Right cardiac atrium (tissue), 5 donors: ENCODE measurements at regions not wholly inside any gene's neighbourhood (a gene's known extent, or its start where the extent isn't known, plus 50 kb on each side); places are given as distances from the start of the nearest gene placed in this dataset.
A peak's percentile ranks its signal among the peaks of the same experiment; 100 is the strongest.

Source experiments
- ATAC-seq, 2 donors: fragments of 200-7000 bp; cut with Tn5 transposase; one replicate each; pipeline versions ENCODE4 v1.8.0 to v1.9.1; 2020; ENCODE audit warnings: moderate library complexity in 2 of 2, mild to moderate bottlenecking in 1 of 2
- DNase-seq, 3 donors: peaks; one replicate each; pipeline ENCODE4 v3.0.0-alpha.2; 2020
- H3K27ac ChIP-seq: one replicate; pipeline ENCODE4 v1.5.1; 2013; ENCODE audit warnings: mild to moderate bottlenecking, low read length, control low read depth, moderate library complexity
- H3K27me3 ChIP-seq: one replicate; pipeline ENCODE4 v1.6.1; 2013; ENCODE audit not compliant: control insufficient read depth, insufficient read depth
- H3K4me1 ChIP-seq: one replicate; pipeline ENCODE4 v1.6.1; 2013; ENCODE audit warnings: low read length; ENCODE audit not compliant: control insufficient read depth, insufficient read depth
- H3K4me3 ChIP-seq: one replicate; pipeline ENCODE4 v1.5.1; 2013; ENCODE audit warnings: low read length, control low read depth
- H3K9me3 ChIP-seq: one replicate; pipeline ENCODE4 v1.6.1; 2013; ENCODE audit warnings: low read length; ENCODE audit not compliant: control insufficient read depth
- WGBS: extraction: QIAGEN DNeasy Blood & Tissue Kit; methylation state at CpG from one replicate; pipeline ENCODE4 v1.1.7; 2013; 5-methylcytosine and 5-hydroxymethylcytosine counted together
- intact Hi-C, 4 donors: fragments of 100-400 bp; cut with DNase I; formaldehyde crosslinking; loops; one replicate each; pipeline versions ENCODE4 v1.11.0 to v1.14.0; 2022 to 2023
- donor health status: healthy with polysubstance abuse.
- donor health status: DM: no; HTN: yes; CAD: no.
- donor health status: DM: no; HTN: no; CAD: no.
- donor health status: DM: no; HTN: yes; CAD: no; lungs with severe emphysema.
- donor health status: DM: yes; HTN: yes; CAD: no.

DNA sequence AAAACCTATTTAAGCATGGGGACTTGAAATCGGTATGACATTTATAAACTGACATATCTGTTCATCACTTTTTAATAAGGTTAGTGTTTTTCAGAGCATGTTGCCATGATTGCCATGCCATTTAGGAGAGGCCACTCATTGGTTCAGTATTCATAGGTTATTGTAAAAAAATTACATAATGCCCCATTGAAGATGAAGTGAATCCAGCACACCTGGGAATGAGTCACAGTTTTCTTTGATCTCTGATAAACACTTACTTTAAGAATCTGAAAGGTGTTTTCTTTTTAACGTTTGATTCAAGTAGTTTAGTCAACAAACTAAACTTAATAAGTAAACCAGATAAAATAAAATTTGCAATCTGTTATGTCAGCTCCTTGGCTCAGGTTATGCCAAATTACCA, 278.3 kb downstream of the ARL4A start:
- ATAC-seq: no peak
- DNase-seq: no peak
- WGBS: 64% methylated on average over 2 of the region's 2 CpGs
- no peak overlapping the region for H3K27ac ChIP-seq
- H3K9me3 ChIP-seq: no peaks in the 10 kb centered on the region
- no peaks in the 10 kb centered on the region for H3K27me3 ChIP-seq
- no peaks in the 10 kb centered on the region for H3K4me1 ChIP-seq
- intact Hi-C loops: no loop called here
- H3K4me3 ChIP-seq: no peak overlapping the region

GRCh38 chr7:12967322-12967721, 279.9 kb downstream of the ARL4A start:
- intact Hi-C loops: no loop called here
- ATAC-seq (no peak), DNase-seq (no peak)
- no peak overlapping the region for H3K4me3 ChIP-seq
- H3K9me3 ChIP-seq: no peaks in the 10 kb centered on the region
- no peaks in the 10 kb centered on the region for H3K4me1 ChIP-seq
- H3K27me3 ChIP-seq: no peaks in the 10 kb centered on the region
- WGBS: 81% methylated on average over 3 of the region's 3 CpGs
- H3K27ac ChIP-seq: no peak overlapping the region

- H3K27ac ChIP-seq: no peak overlapping the region
- WGBS: 83% methylated on average over 4 of the region's 4 CpGs
- ATAC-seq (no peak), DNase-seq (no peak)
- no peaks in the 10 kb centered on the region for H3K27me3 ChIP-seq
- H3K4me3 ChIP-seq: no peak overlapping the region
- intact Hi-C loops: no loop called here
- no peaks in the 10 kb centered on the region for H3K9me3 ChIP-seq
- H3K4me1 ChIP-seq: no peaks in the 10 kb centered on the region
These were observed 281.5 kb downstream of the ARL4A start for GRCh38 chr7:12968836-12969422.

GRCh38 chr7:12970626-12971025, 283.2 kb downstream of the ARL4A start:
- H3K9me3 ChIP-seq: no peaks in the 10 kb centered on the region
- no peak for ATAC-seq
- no peak for DNase-seq
- H3K27ac ChIP-seq: no peak overlapping the region
- H3K27me3 ChIP-seq: no peaks in the 10 kb centered on the region
- 89% methylated on average over 2 of the region's 2 CpGs for WGBS
- no peaks in the 10 kb centered on the region for H3K4me1 ChIP-seq
- intact Hi-C loops: no loop called here
- H3K4me3 ChIP-seq: no peak overlapping the region

- H3K4me1 ChIP-seq: no peaks in the 10 kb centered on the region
- H3K27me3 ChIP-seq: no peaks in the 10 kb centered on the region
- DNase-seq: no peak
- no peak overlapping the region for H3K4me3 ChIP-seq
- 85% methylated on average over 5 of the region's 5 CpGs for WGBS
- intact Hi-C loops: no loop called here
- no peaks in the 10 kb centered on the region for H3K9me3 ChIP-seq
- H3K27ac ChIP-seq: no peak overlapping the region
- no peak for ATAC-seq
These were observed 287.2 kb downstream of the ARL4A start for GRCh38 chr7:12974451-12975166.

GRCh38 chr7:12975412-12975811, 288.0 kb downstream of the ARL4A start:
- no peak overlapping the region for H3K4me3 ChIP-seq

GRCh38 chr7:12979181-12979580, 291.7 kb downstream of the ARL4A start:
- Histone ChIP-seq H3K4me3 (no peak overlapping the region), H3K27me3 (no peaks in the 10 kb centered on the region), H3K4me1 (no peaks in the 10 kb centered on the region), H3K9me3 (no peaks in the 10 kb centered on the region), H3K27ac (no peak overlapping the region)
- DNase-seq (no peak), ATAC-seq (no peak)
- WGBS: 75% methylated on average over 3 of the region's 3 CpGs
- intact Hi-C loops: no loop called here

More at GRCh38 chr7:12975412-12975811, 288.0 kb downstream of the ARL4A start:
- Histone ChIP-seq H3K27me3 (no peaks in the 10 kb centered on the region), H3K9me3 (no peaks in the 10 kb centered on the region), H3K4me1 (no peaks in the 10 kb centered on the region), H3K27ac (no peak overlapping the region)
- DNase-seq: no peak
- intact Hi-C loops: no loop called here
- peak in 1 of 2 donors; percentile 61 for ATAC-seq

GRCh38 chr7:12982178-12982577, 294.7 kb downstream of the ARL4A start:
- Histone ChIP-seq H3K9me3 (no peaks in the 10 kb centered on the region), H3K27ac (no peak overlapping the region), H3K4me1 (no peaks in the 10 kb centered on the region), H3K4me3 (no peak overlapping the region), H3K27me3 (no peaks in the 10 kb centered on the region)
- no peak for DNase-seq
- intact Hi-C loops: no loop called here
- ATAC-seq: no peak
- WGBS: 96% methylated on average over 1 of the region's 1 CpG

DNA sequence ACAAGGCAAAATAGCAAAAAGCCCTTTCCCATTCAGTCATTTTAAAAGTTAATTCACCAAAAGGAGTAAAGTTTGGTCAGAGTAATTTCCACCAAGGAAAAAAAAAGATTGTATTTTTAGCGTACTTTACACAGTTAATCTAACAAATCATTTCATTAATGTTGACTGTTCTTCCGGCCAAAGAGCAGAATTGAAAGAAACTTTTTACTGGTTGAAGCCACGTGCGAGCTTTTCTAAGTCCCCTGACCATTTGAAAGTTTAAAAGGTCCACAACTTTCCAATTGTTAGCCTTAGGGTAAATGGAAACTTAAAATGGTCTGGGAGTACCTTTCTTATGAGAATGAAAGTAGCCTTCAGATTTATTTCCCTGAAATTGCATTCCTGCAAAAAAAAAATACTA, 296.7 kb downstream of the ARL4A start:
- Histone ChIP-seq H3K27ac (no peak overlapping the region), H3K9me3 (no peaks in the 10 kb centered on the region), H3K4me1 (no peaks in the 10 kb centered on the region), H3K4me3 (no peak overlapping the region), H3K27me3 (no peaks in the 10 kb centered on the region)
- no peak for DNase-seq
- intact Hi-C loops: no loop called here
- ATAC-seq: no peak
- 79% methylated on average over 4 of the region's 4 CpGs for WGBS

GRCh38 chr7:12985228-12985627, 297.8 kb downstream of the ARL4A start:
- 96% methylated on average over 1 of the region's 1 CpG for WGBS
- intact Hi-C loops: no loop called here
- Histone ChIP-seq H3K27ac (no peak overlapping the region), H3K4me3 (no peak overlapping the region), H3K27me3 (no peaks in the 10 kb centered on the region), H3K4me1 (no peaks in the 10 kb centered on the region), H3K9me3 (no peaks in the 10 kb centered on the region)
- DNase-seq (no peak), ATAC-seq (no peak)

- Histone ChIP-seq H3K4me1 (no peaks in the 10 kb centered on the region), H3K9me3 (no peaks in the 10 kb centered on the region), H3K27me3 (no peaks in the 10 kb centered on the region), H3K27ac (no peak overlapping the region), H3K4me3 (no peak overlapping the region)
- intact Hi-C loops: no loop called here
- WGBS: 71% methylated on average over 2 of the region's 2 CpGs
- ATAC-seq: no peak
- no peak for DNase-seq
These were observed 298.3 kb downstream of the ARL4A start for GRCh38 chr7:12985752-12986151.

GRCh38 chr7:12987238-12987637, 299.8 kb downstream of the ARL4A start:
- no peak for ATAC-seq
- intact Hi-C loops: no loop called here
- Histone ChIP-seq H3K4me1 (no peaks in the 10 kb centered on the region), H3K27ac (no peak overlapping the region), H3K4me3 (no peak overlapping the region), H3K9me3 (no peaks in the 10 kb centered on the region), H3K27me3 (no peaks in the 10 kb centered on the region)
- no peak for DNase-seq
